ENCODE measurements at regions not wholly inside any gene's neighbourhood (a gene's known extent, or its start where the extent isn't known, plus 50 kb on each side); places are given as distances from the start of the nearest gene placed in this dataset.

DNA sequence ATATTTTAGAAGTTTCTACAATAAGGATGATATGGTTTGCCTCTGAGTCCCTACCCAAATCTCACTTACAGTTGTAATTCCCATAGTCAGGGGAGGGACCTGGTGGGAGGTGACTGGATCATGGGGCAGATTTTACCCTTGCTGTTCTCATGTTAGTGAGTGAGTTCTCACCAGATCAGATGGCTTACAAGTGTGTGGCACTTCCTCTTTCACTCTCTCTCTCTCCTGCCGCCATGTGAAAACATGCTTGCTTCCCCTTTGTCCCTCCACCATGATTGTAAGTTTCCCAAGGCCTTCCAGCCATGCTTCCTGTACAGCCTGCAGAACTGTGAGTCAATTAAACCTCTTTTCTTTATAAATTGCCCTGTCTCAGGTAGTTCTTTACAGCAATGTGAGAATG, 527.5 kb upstream of the ID4 start:
- no peak for DNase-seq (ENCODE audit: low spot score)
- Mint-ChIP-seq H3K36me3 (ENCODE audit: low read depth) (no peaks in the 10 kb centered on the region), H3K4me3 (no peak overlapping the region), H3K27me3 (ENCODE audit: insufficient read depth) (no peaks in the 10 kb centered on the region), H3K9me3 (peaks cover 3% of the 10 kb centered on the region), H3K27ac (no peak overlapping the region), H3K4me1 (ENCODE audit: low read depth) (no peaks in the 10 kb centered on the region)
- intact Hi-C loops (cut with micrococcal nuclease) = loop anchor here (2.0 kb wide), 1 partner anchor 77 kb away; no protein-coding TSS in a partner anchor

- H3K27ac Mint-ChIP-seq = no peak overlapping the region
- H3K27me3 Mint-ChIP-seq (ENCODE audit: insufficient read depth) = no peaks in the 10 kb centered on the region
- H3K4me3 Mint-ChIP-seq = no peak overlapping the region
- peaks cover 3% of the 10 kb centered on the region for H3K9me3 Mint-ChIP-seq
- intact Hi-C loops (cut with micrococcal nuclease) = no loop called here
- H3K4me1 Mint-ChIP-seq (ENCODE audit: low read depth) = no peaks in the 10 kb centered on the region
- no peak for DNase-seq (ENCODE audit: low spot score)
- no peaks in the 10 kb centered on the region for H3K36me3 Mint-ChIP-seq (ENCODE audit: low read depth)
Observed at GRCh38 chr6:19311786-19312185, 525.4 kb upstream of the ID4 start.

DNA sequence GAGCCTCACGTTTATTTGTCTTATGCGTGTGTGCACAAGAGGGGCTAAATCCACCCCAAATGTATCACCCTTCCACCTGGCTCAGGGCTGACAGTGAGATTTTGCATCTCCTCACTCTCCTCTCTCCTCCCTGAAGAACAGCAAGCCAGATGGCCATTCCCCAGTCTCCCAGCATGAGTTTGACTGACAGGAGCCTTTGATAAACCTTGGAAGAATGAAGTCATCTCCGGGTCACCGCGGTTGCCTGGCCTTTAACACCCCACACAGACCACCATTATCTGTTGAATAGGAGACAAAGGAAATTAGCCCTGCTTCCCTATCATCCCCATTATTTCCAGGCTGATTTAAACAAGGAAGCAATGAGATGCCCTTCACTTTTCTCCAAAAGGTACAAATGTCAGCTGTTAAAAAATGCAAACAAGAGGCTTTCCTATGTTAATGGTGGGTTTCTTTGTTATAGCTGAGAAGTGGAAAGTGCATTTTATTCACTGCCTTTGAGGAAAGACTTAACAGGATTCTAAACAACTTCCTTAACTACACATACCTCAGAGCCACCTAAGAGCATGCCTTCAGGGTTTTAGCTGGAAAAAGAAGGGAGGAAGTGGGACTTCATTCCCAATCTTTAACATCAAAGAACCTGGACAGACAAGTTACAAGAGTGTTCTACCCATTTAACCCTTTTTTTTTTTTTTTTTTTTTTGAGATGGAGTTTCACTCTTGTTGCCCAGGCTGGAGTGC, 524.8 kb upstream of the ID4 start:
- no peaks in the 10 kb centered on the region for H3K4me1 Mint-ChIP-seq (ENCODE audit: low read depth)
- no peaks in the 10 kb centered on the region for H3K36me3 Mint-ChIP-seq (ENCODE audit: low read depth)
- DNase-seq (ENCODE audit: low spot score) = no peak
- intact Hi-C loops (cut with micrococcal nuclease) = no loop called here
- H3K9me3 Mint-ChIP-seq = peaks cover 3% of the 10 kb centered on the region
- no peak overlapping the region for H3K27ac Mint-ChIP-seq
- no peak overlapping the region for H3K4me3 Mint-ChIP-seq
- H3K27me3 Mint-ChIP-seq (ENCODE audit: insufficient read depth) = no peaks in the 10 kb centered on the region

GRCh38 chr6:19317431-19317986, 519.7 kb upstream of the ID4 start:
- Mint-ChIP-seq H3K27ac (no peak overlapping the region), H3K27me3 (ENCODE audit: insufficient read depth) (no peaks in the 10 kb centered on the region), H3K36me3 (ENCODE audit: low read depth) (no peaks in the 10 kb centered on the region), H3K4me3 (no peak overlapping the region), H3K4me1 (ENCODE audit: low read depth) (no peaks in the 10 kb centered on the region), H3K9me3 (peaks cover 7% of the 10 kb centered on the region)
- intact Hi-C loops (cut with micrococcal nuclease) = no loop called here
- no peak for DNase-seq (ENCODE audit: low spot score)

DNA sequence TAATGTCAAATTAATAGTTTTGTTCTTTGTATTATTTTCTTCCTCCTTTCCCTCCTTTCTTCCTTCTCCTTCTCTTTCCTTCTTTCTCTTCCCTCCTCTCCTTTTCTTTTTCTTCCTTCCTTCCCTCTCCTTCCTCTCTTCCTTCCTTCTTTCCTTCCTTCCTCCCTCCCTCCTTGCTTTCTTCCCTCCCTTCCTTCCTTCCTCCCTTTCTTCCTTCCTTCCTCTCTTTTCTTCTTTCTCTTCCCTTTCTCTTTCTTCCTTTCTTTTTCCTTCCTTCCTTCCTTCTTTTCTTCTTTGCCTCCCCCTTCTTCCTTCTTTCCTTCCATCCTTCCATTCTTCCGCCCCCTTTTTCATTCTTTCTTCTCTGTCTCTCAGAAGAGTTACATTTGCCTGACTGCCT, 518.2 kb upstream of the ID4 start:
- DNase-seq (ENCODE audit: low spot score) = no peak
- Mint-ChIP-seq H3K27ac (no peak overlapping the region), H3K36me3 (ENCODE audit: low read depth) (no peaks in the 10 kb centered on the region), H3K27me3 (ENCODE audit: insufficient read depth) (no peaks in the 10 kb centered on the region), H3K4me1 (ENCODE audit: low read depth) (no peaks in the 10 kb centered on the region), H3K4me3 (no peak overlapping the region), H3K9me3 (peaks cover 7% of the 10 kb centered on the region)
- intact Hi-C loops (cut with micrococcal nuclease) = no loop called here

GRCh38 chr6:19320111-19320581, 517.0 kb upstream of the ID4 start:
- no peak overlapping the region for H3K27ac Mint-ChIP-seq
- no peaks in the 10 kb centered on the region for H3K4me1 Mint-ChIP-seq (ENCODE audit: low read depth)
- no peak for DNase-seq (ENCODE audit: low spot score)
- H3K4me3 Mint-ChIP-seq = no peak overlapping the region
- no peaks in the 10 kb centered on the region for H3K36me3 Mint-ChIP-seq (ENCODE audit: low read depth)
- peaks cover 7% of the 10 kb centered on the region for H3K9me3 Mint-ChIP-seq
- intact Hi-C loops (cut with micrococcal nuclease) = no loop called here
- H3K27me3 Mint-ChIP-seq (ENCODE audit: insufficient read depth) = no peaks in the 10 kb centered on the region

DNA sequence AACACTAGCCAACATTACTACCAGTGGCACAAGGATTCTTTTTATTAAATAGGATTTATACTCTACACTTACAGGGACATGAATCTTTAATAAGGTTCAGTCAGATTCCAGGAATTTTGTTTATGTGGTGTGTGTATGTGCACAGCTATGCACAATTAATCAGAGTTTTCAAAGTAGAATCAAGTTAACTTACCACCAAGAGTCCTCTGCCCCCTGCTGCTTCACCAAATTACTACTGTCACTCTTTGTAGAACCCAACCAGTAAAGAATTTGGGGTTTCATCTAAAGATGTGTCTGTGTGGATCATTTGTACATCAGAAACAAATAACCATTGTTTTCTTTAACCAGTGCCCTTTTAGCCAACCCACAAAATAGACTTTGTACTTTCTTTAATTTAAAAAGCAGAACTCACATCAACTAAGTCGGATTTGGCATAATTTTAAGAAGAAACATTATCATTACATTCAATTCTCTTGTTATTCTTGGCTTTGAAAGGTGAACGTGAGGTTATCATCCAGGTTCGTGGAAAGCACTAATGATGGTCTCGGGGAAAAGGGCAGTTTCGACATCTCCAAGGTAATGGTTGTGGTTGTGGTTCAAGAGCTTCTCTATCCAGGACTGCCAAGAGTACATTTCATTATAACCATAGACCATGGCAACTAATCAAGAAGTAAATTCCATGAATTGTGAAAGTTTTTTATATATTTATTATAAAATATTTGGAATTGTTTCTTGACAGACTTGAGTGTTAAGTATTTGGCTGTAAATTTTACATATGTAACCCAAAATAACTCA, 514.3 kb upstream of the ID4 start:
- Mint-ChIP-seq H3K27me3 (ENCODE audit: insufficient read depth) (peaks cover 2% of the 10 kb centered on the region), H3K4me3 (no peak overlapping the region), H3K9me3 (peaks cover 7% of the 10 kb centered on the region), H3K36me3 (ENCODE audit: low read depth) (no peaks in the 10 kb centered on the region), H3K27ac (no peak overlapping the region), H3K4me1 (ENCODE audit: low read depth) (no peaks in the 10 kb centered on the region)
- intact Hi-C loops (cut with micrococcal nuclease) = no loop called here
- no peak for DNase-seq (ENCODE audit: low spot score)

GRCh38 chr6:19324376-19324775, 512.8 kb upstream of the ID4 start:
- Mint-ChIP-seq H3K4me1 (ENCODE audit: low read depth) (no peaks in the 10 kb centered on the region), H3K36me3 (ENCODE audit: low read depth) (no peaks in the 10 kb centered on the region), H3K4me3 (no peak overlapping the region), H3K27ac (no peak overlapping the region), H3K9me3 (peaks cover 3% of the 10 kb centered on the region), H3K27me3 (ENCODE audit: insufficient read depth) (peaks cover 2% of the 10 kb centered on the region)
- DNase-seq (ENCODE audit: low spot score) = no peak
- intact Hi-C loops (cut with micrococcal nuclease) = no loop called here

- Mint-ChIP-seq H3K36me3 (ENCODE audit: low read depth) (no peaks in the 10 kb centered on the region), H3K27me3 (ENCODE audit: insufficient read depth) (peaks cover 2% of the 10 kb centered on the region), H3K4me3 (no peak overlapping the region), H3K4me1 (ENCODE audit: low read depth) (no peaks in the 10 kb centered on the region), H3K27ac (no peak overlapping the region), H3K9me3 (no peaks in the 10 kb centered on the region)
- DNase-seq (ENCODE audit: low spot score) = no peak
- intact Hi-C loops (cut with micrococcal nuclease) = no loop called here
Observed at GRCh38 chr6:19325335-19325789, 511.8 kb upstream of the ID4 start.

- Mint-ChIP-seq H3K4me1 (ENCODE audit: low read depth) (no peaks in the 10 kb centered on the region), H3K27ac (no peak overlapping the region), H3K9me3 (no peaks in the 10 kb centered on the region), H3K27me3 (ENCODE audit: insufficient read depth) (peaks cover 2% of the 10 kb centered on the region), H3K4me3 (no peak overlapping the region), H3K36me3 (ENCODE audit: low read depth) (no peaks in the 10 kb centered on the region)
- intact Hi-C loops (cut with micrococcal nuclease) = no loop called here
- no peak for DNase-seq (ENCODE audit: low spot score)
Observed at GRCh38 chr6:19327241-19327640, 509.9 kb upstream of the ID4 start.

DNA sequence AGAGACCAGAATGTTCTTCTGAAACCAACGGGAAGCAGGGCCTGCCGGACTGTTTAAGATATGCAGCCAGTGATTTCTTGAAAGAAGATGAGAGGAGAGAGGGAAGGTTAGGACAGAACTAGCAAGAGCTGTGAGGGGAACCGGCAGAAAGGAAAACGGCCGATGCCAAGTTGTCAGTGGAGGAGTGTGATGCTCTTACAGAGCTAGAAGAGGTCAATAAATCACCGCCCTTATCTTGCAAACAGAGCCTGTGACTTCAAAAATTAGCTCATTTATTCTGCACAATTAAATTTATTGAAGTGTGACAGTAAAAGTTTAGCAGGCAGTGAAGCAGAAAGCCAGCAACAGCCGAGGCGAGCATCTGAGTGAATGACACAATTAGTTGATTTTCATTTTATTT, 509.5 kb upstream of the ID4 start:
- no peaks in the 10 kb centered on the region for H3K4me1 Mint-ChIP-seq (ENCODE audit: low read depth)
- intact Hi-C loops (cut with micrococcal nuclease) = no loop called here
- no peaks in the 10 kb centered on the region for H3K9me3 Mint-ChIP-seq
- H3K36me3 Mint-ChIP-seq (ENCODE audit: low read depth) = no peaks in the 10 kb centered on the region
- H3K27ac Mint-ChIP-seq = no peak overlapping the region
- H3K27me3 Mint-ChIP-seq (ENCODE audit: insufficient read depth) = peaks cover 2% of the 10 kb centered on the region
- DNase-seq (ENCODE audit: low spot score) = no peak
- no peak overlapping the region for H3K4me3 Mint-ChIP-seq

DNA sequence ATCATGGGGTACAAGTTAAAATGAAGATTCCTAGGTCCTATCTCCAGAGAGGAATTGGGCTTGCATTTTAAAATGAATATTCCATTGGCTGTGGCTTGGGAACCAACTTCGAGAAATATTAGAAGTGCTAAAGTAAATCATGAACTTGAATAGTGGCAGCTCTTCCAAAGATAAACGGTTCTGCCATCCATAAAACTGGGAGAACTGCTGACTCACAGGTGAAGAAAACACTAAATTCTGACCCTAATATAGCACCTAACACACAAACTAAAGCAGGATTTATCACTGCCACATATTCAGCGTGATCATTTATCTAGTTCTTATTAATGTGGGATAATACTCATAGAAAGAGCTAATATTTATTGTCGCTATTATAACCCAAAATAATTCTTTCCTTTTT, 508.1 kb upstream of the ID4 start:
- no peaks in the 10 kb centered on the region for H3K9me3 Mint-ChIP-seq
- H3K4me3 Mint-ChIP-seq = no peak overlapping the region
- intact Hi-C loops (cut with micrococcal nuclease) = no loop called here
- no peaks in the 10 kb centered on the region for H3K4me1 Mint-ChIP-seq (ENCODE audit: low read depth)
- DNase-seq (ENCODE audit: low spot score) = no peak
- H3K36me3 Mint-ChIP-seq (ENCODE audit: low read depth) = no peaks in the 10 kb centered on the region
- H3K27ac Mint-ChIP-seq = no peak overlapping the region
- peaks cover 2% of the 10 kb centered on the region for H3K27me3 Mint-ChIP-seq (ENCODE audit: insufficient read depth)

- Mint-ChIP-seq H3K27me3 (ENCODE audit: insufficient read depth) (peaks cover 2% of the 10 kb centered on the region), H3K36me3 (ENCODE audit: low read depth) (no peaks in the 10 kb centered on the region), H3K4me3 (no peak overlapping the region), H3K9me3 (no peaks in the 10 kb centered on the region), H3K4me1 (ENCODE audit: low read depth) (no peaks in the 10 kb centered on the region), H3K27ac (no peak overlapping the region)
- no peak for DNase-seq (ENCODE audit: low spot score)
- intact Hi-C loops (cut with micrococcal nuclease) = no loop called here
Observed at GRCh38 chr6:19331089-19331488, 506.1 kb upstream of the ID4 start.

All from activated T-helper 1 cell treated with anti-CD3 and anti-CD28 coated beads, Interleukin-12 subunit alpha, Interleukin-12 subunit beta, Interleukin-2, Interleukin-4 antibody, amounts not matched to agents 30 ng/mL and 10 ng/mL and 1 ng/mL, durations not matched to agents 14 hours and 24 hours and 36 hours (primary cell).